Peyer's patch (tissue), 4 donors: ENCODE measurements at regions not wholly inside any gene's neighbourhood (a gene's known extent, or its start where the extent isn't known, plus 50 kb on each side); places are given as distances from the start of the nearest gene placed in this dataset.

Source experiments
- DNase-seq, 3 donors: peaks; one replicate each; pipeline ENCODE4 v3.0.0-alpha.2; 2017 to 2019
- H3K27ac ChIP-seq, 4 donors: fragments of 200-600 bp; sonication (generic); one replicate each; pipeline ENCODE4 v1.5.1; 2016 to 2019
- H3K27me3 ChIP-seq, 2 donors: fragments of 200-600 bp; sonication (generic); one replicate each; pipeline ENCODE4 v1.5.1; 2019
- H3K36me3 ChIP-seq, 3 donors: fragments of 200-600 bp; sonication (generic); one replicate each; pipeline ENCODE4 v1.5.1; 2016 to 2019
- H3K4me1 ChIP-seq, 4 donors: fragments of 200-600 bp; sonication (generic); one replicate each; pipeline ENCODE4 v1.5.1; 2016 to 2019
- H3K4me3 ChIP-seq, 4 donors: fragments of 200-600 bp; sonication (generic); 1 replicate in 3 of 4; 2 replicates in 1 of 4; pipeline ENCODE4 v1.5.1; 2016 to 2019; ENCODE audit warnings: mild to moderate bottlenecking in 1 of 4
- H3K9me3 ChIP-seq, 4 donors: fragments of 200-600 bp; sonication (generic); one replicate each; pipeline ENCODE4 v1.5.1; 2016 to 2019; ENCODE audit warnings: mild to moderate bottlenecking in 1 of 4
- POLR2A ChIP-seq, 2 donors: fragments of 450-650 bp; IDR thresholded peaks; one replicate each; pipeline ENCODE4 v1.5.1; 2017; ENCODE audit warnings: antibody characterized with exemption in 2 of 2, mild to moderate bottlenecking in 2 of 2, moderate library complexity in 2 of 2
- TF ChIP-seq, protein P1 (sequence below), 6 experiments: fragments of 450-650 bp in 4 of 6; fragments of 200-600 bp in 2 of 6; sonication (generic) in 1 of 6; IDR thresholded peaks; one replicate each; pipeline ENCODE4 v1.5.1; 2017 to 2019; ENCODE audit warnings: antibody characterized with exemption in 6 of 6, mild to moderate bottlenecking in 3 of 6, moderate library complexity in 1 of 6

DNA sequence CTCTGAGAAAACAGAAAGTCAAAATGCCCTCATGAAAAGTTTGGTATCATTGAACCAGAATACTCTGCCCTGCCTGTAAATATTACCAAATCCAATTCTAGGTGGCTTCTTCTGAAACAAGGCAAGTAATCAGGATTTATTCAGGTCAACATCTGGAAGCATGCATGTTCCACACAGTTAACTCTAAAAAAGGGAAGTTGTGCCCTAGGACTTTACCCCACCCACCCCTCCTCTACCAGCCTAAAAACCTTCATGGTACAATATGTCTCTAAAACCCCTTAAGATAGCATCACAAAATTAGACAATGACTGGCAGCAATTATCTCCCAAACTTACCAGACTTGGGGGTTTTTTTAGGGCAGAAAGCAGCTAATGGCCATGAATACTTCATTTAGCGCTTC is 414.8 kb upstream of the SLC30A5 start:
- Histone ChIP-seq H3K27me3 (no peaks in the 10 kb centered on the region), H3K36me3 (no peaks in the 10 kb centered on the region), H3K9me3 (no peaks in the 10 kb centered on the region), H3K4me3 (no peak overlapping the region), H3K4me1 (peaks cover 0 to 5% (median 0%) of the 10 kb centered on the region in 4 donors), H3K27ac (no peak overlapping the region)
- DNase-seq = no peak
- TF ChIP-seq, protein P1, sequence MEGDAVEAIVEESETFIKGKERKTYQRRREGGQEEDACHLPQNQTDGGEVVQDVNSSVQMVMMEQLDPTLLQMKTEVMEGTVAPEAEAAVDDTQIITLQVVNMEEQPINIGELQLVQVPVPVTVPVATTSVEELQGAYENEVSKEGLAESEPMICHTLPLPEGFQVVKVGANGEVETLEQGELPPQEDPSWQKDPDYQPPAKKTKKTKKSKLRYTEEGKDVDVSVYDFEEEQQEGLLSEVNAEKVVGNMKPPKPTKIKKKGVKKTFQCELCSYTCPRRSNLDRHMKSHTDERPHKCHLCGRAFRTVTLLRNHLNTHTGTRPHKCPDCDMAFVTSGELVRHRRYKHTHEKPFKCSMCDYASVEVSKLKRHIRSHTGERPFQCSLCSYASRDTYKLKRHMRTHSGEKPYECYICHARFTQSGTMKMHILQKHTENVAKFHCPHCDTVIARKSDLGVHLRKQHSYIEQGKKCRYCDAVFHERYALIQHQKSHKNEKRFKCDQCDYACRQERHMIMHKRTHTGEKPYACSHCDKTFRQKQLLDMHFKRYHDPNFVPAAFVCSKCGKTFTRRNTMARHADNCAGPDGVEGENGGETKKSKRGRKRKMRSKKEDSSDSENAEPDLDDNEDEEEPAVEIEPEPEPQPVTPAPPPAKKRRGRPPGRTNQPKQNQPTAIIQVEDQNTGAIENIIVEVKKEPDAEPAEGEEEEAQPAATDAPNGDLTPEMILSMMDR (IDR thresholded peaks at IDR 0.05) = no peak

DNA sequence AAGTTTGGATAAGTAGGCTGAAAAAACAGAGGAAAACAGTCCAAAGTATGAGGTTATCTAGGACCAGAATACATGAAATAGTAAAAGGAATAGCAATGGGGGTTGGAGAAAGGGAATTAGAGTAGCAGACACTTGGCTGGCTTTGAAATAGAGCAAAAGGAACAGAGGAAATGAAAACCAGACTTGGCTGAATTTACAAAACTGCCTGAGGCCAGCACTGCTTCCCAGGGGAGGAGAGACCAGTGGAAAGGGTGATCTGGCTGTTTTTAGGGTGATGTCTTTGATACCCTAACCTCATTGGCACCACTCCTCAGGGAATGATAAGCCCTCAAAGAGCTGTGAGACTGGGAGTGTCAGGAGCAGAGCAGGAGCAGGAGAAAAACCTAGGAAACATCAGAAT is 413.4 kb upstream of the SLC30A5 start:
- Histone ChIP-seq H3K27ac (no peak overlapping the region), H3K27me3 (no peaks in the 10 kb centered on the region), H3K4me3 (no peak overlapping the region), H3K4me1 (peaks cover 0 to 5% (median 0%) of the 10 kb centered on the region in 4 donors), H3K36me3 (no peaks in the 10 kb centered on the region), H3K9me3 (no peaks in the 10 kb centered on the region)
- DNase-seq = no peak
- TF ChIP-seq, protein P1 (IDR thresholded peaks at IDR 0.05) = no peak
- TF ChIP-seq POLR2A (IDR thresholded peaks at IDR 0.05) = no peak

DNA sequence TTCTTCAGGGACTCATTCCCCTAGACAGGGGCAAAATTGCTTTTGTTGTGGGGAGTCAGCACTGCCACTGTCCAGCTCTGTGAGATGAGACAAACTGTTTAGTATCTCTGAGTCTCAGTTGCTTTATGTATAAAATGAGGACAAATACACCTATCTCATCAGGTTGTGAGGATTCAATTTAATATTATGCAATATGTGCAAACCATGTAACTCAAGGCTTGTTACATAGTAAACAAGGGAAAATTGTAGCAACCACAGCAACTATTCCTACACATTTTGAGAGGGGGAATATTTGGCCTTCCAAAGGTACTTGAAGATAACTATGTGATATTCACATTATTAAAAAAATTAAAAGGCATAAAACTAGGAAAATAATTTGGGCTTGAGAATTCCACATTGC is 411.9 kb upstream of the SLC30A5 start:
- Histone ChIP-seq H3K4me3 (no peak overlapping the region), H3K27me3 (no peaks in the 10 kb centered on the region), H3K27ac (no peak overlapping the region), H3K36me3 (no peaks in the 10 kb centered on the region), H3K4me1 (peaks cover 0 to 5% (median 0%) of the 10 kb centered on the region in 4 donors), H3K9me3 (no peaks in the 10 kb centered on the region)
- no peak for TF ChIP-seq POLR2A (IDR thresholded peaks at IDR 0.05)
- TF ChIP-seq, protein P1 (IDR thresholded peaks at IDR 0.05) = no peak
- DNase-seq = no peak

DNA sequence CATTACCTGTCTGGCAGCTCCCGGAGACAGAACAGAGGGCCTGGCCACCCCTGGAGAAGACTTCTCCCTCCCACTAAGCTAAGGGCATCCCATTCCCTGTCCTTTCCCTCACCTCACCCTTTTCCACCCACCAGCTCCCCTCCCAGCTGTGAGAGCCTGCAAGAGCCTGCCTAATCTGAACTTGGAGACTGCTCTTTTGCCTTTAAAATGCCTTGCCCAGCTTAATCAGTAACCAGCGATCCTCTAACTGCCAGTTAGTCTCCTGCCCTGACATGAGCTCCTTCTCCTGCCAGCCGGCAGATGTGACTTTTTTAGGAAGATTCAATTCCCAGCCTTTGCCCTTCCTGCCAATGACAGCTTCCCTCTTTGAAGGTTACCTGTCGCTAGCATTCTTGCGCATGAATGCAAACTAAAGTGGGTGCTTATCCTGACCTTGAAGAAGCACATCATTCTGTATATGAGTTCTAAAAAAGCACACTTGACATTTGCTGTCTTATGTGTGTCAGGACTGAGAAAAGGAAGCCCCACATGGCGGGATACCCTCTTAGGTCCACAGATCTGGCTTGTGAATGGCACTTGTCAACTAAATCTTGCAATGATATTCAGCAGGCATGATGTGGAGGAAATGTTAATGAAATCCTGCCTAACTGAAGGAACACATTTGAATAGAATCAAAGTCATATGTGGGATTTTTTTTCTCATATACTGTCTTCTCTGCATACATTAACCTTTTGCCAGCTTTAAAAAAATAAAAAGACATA is 411.2 kb upstream of the SLC30A5 start:
- no peaks in the 10 kb centered on the region for H3K36me3 ChIP-seq
- H3K4me3 ChIP-seq = no peak overlapping the region
- no peak overlapping the region for H3K27ac ChIP-seq
- no peak for DNase-seq
- no peaks in the 10 kb centered on the region for H3K27me3 ChIP-seq
- H3K4me1 ChIP-seq = peaks cover 0 to 5% (median 0%) of the 10 kb centered on the region in 4 donors
- H3K9me3 ChIP-seq = no peaks in the 10 kb centered on the region
- no peak for TF ChIP-seq POLR2A (IDR thresholded peaks at IDR 0.05)
- TF ChIP-seq, protein P1 (IDR thresholded peaks at IDR 0.05) = no peak

DNA sequence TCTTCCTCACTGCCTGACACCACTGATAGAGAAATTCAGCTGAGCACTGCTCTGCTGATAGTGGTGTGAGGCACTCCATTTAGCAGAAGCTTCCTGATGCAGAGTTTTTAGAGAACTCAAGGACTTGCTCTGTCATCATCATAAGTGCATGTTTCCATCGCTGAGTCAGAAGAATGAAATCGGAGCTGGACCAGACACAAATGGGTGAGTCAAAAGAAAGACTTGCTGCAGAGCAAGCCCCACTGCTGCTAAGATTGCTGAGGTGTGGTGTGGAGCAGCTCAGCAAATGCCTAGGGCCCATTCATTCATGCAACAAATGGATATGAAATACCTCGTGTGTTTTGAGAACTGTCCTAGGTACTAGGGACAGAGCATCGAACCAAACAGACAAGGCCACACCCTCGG is 410.2 kb upstream of the SLC30A5 start:
- Histone ChIP-seq H3K27ac (no peak overlapping the region), H3K4me3 (no peak overlapping the region), H3K27me3 (no peaks in the 10 kb centered on the region), H3K9me3 (no peaks in the 10 kb centered on the region), H3K4me1 (peaks cover 0 to 5% (median 0%) of the 10 kb centered on the region in 4 donors), H3K36me3 (no peaks in the 10 kb centered on the region)
- TF ChIP-seq POLR2A (IDR thresholded peaks at IDR 0.05) = no peak
- TF ChIP-seq, protein P1 (IDR thresholded peaks at IDR 0.05) = no peak
- no peak for DNase-seq
